HG03460 (cell line): ENCODE measurements at regions not wholly inside any gene's neighbourhood (a gene's known extent, or its start where the extent isn't known, plus 50 kb on each side); places are given as distances from the start of the nearest gene placed in this dataset.

Experiments
- ATAC-seq: cut with Tn5 transposase; IDR thresholded peaks from one replicate; pipeline ENCODE4 v1.9.1; 2021; ENCODE audit not compliant: unreplicated experiment

- no peak for ATAC-seq
Observed at GRCh38 chr15:97072545-97072944, 742.0 kb downstream of the NR2F2 start.

- ATAC-seq: no peak
Observed at GRCh38 chr15:97076011-97076410, 745.5 kb downstream of the NR2F2 start.

GRCh38 chr15:97077975-97078374 lies 747.5 kb downstream of the NR2F2 start:
- no peak for ATAC-seq

- no peak for ATAC-seq
Observed at GRCh38 chr15:97078591-97078990, 748.1 kb downstream of the NR2F2 start.

DNA sequence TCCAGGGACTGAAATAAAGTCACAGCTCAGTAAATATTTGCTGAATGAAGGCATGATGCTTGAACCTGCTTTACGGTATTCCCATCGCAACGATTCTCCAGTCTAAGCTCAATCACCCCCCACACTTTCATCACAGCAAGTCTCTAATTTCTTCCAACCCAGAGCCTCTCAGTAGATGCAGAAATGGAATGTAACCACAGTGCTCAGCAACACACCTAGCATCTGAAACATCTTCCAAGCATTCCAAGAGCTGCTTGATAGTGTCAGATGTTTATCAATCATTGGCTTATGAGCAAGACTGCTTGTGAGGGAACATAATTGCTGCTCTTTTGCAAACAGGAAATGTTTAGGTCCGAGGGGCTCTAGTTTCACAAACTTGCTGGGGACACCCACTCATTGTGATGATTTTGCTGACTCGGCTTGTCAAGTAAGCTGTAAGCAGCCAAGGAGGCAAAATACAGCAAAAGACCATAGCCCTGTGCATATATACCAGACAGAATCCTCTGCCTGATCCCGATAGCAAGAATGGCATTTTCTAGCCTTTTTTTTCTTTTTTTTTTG lies 751.2 kb downstream of the NR2F2 start:
- ATAC-seq: no peak

GRCh38 chr15:97082830-97083229 lies 752.3 kb downstream of the NR2F2 start:
- ATAC-seq: no peak

DNA sequence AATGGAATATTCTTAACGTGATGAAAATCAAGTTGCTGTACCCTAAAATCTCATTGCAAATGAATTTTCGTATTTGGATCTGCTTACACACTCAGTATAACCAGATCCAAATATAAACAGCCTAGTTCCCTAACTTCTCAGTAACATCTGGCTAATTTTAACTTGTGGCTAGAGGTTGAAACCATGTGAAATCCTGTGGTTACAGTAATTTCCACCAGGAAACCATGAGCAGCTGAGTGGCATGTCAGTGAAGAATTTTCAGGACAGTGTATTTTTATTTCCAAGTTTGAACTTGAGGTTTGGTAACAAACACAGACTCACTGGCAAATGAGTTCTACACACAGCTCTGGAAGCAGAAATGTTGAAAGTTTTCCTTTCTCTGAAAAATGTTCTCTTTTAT lies 754.1 kb downstream of the NR2F2 start:
- no peak for ATAC-seq

- no peak for ATAC-seq
Observed at GRCh38 chr15:97085731-97086130, 755.2 kb downstream of the NR2F2 start.

DNA sequence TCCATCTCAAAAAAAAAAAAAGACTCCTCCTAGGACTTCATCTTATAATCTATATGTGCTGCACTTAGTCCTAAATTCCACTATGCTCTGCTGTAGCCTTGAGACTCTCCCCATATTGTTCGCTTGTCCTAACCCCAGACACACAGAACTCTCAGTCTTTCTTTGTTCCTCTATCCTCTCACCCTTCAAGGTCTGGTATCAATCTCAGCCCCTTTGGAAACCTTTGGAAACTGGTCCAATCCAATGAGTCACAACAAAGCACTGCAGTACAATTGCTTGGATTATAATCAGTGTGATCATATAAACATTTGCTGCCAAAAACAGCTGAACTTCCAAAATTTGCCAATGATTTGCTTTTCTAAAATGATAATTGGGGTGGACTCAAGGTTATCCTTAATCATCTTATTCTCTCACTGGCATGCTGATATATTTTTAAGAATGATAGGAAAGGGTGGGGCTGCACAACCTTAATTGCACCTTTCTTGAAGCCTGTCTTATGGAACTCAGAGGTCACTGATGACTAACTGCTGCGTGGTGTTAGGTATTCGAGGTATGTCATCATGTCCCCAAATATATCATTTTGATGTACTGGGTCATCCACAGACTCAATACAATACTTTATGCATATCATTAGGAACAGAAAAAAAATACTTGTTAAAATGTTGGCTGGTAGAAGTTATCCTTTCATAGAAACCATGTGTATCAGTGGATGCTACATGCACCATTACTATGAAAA lies 756.7 kb downstream of the NR2F2 start:
- no peak for ATAC-seq

DNA sequence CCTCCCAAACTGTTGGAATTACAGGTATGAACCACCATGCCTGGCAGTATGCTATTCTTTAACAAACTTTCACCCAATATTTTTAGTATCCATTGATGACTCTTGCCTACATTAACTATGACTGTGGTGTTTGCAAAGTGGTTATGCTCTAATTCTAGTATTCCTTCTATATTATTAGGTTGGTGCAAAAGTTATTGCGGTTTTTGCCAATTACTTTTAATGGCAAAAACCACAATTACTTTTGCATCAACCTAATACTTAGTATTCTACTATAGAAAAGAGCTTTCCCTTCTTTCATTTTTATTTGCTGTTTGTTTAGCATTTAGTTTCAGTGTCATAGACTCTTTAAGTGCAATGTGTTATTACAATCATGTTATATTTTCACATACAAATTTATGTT lies 760.6 kb downstream of the NR2F2 start:
- ATAC-seq: no peak

GRCh38 chr15:97092656-97093055 lies 762.2 kb downstream of the NR2F2 start:
- no peak for ATAC-seq

- no peak for ATAC-seq
Observed at GRCh38 chr15:97096303-97096835, 765.9 kb downstream of the NR2F2 start.

DNA sequence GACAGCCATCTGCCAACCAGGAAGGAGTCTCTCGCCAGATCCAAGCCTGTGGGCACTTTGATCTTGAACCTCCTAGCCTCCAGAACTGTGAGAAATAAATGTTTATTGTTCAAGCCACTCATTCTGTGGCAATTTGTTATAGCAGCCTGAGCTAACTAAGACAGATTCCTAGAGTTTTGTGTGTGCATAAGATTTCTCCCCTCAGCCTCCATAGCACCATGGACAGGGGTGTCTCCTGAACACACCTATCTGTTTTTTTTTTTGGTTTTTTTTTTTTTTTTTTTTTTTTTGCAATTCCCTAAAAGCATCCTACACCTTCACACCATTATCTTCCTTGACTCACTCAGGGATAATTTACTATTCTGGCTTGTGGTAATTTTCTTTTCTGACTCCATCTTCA lies 768.5 kb downstream of the NR2F2 start:
- no peak for ATAC-seq

- no peak for ATAC-seq
Observed at GRCh38 chr15:97101572-97101971, 771.1 kb downstream of the NR2F2 start.

GRCh38 chr15:97114900-97115760 lies 784.6 kb downstream of the NR2F2 start:
- ATAC-seq: no peak

DNA sequence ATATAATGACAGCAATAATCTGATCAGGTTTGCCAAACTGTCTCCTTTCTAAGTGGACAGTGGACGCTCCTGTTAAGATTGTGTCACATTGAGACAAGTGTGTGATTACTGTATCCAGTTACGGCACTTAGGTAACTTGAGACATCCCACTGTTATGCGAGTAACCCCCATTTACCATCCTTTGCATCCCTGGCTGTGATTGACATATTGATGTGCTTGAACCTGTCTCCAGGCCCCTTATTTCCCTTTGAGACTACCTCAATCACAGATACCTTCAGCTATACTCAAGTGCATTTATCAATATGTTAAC lies 785.2 kb downstream of the NR2F2 start:
- ATAC-seq: no peak

- no peak for ATAC-seq
Observed at GRCh38 chr15:97124790-97125189, 794.3 kb downstream of the NR2F2 start.

- no peak for ATAC-seq
Observed at GRCh38 chr15:97126553-97127233, 796.2 kb downstream of the NR2F2 start.

DNA sequence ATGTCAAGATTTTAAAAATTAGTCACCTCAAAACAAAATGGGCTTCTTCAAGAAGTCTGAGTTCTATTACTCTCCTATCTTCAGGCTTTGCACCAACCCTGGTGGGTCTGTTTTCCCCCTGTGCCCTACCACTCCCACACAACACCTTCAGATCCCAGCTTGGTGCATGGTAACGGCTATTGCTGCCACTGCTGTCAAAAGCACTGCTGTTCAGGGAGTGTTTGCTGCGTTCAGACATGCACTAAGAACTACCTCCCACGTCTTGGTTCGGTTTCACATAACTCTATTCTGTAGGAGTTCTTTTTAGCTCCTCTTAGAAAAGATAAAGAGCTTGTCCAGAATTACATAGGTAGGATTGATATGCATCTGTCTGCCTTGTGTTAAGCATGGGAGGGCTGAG lies 799.2 kb downstream of the NR2F2 start:
- ATAC-seq: no peak

DNA sequence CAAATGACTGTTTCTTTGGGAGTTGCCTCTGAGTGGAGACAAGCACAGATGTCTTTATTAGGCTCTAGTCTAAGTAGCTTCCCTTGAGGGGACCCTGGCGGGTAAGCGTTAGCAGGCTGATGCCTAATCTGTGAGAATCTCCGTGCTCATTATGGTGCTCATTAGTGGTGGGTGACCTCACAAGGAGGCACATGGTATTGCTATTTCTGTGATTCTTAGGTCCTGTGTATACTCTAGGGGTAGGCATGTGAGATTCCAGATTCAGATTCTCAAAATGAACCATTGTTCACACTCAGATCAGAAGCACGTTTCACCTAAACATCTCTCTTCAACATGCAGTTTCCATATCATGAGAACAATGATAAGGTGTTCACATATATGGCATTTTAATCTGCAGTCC lies 809.7 kb downstream of the NR2F2 start:
- no peak for ATAC-seq

GRCh38 chr15:97141360-97141759 lies 810.9 kb downstream of the NR2F2 start:
- ATAC-seq: no peak
